HUES64 (cell line): ENCODE measurements at regions not wholly inside any gene's neighbourhood (a gene's known extent, or its start where the extent isn't known, plus 50 kb on each side); places are given as distances from the start of the nearest gene placed in this dataset.

ENCODE experiments used
- H3K27ac ChIP-seq: 2 replicates; pipeline ENCODE4 v1.7.0; 2013; ENCODE audit warnings: low read depth, low read length, inconsistent platforms
- H3K27me3 ChIP-seq: 2 replicates; pipeline ENCODE4 v1.6.1; 2013; ENCODE audit warnings: mild to moderate bottlenecking, low read length; ENCODE audit not compliant: insufficient read depth
- H3K36me3 ChIP-seq: 2 replicates; pipeline ENCODE4 v1.6.1; 2013; ENCODE audit warnings: mild to moderate bottlenecking, low read length; ENCODE audit not compliant: insufficient read depth
- H3K4me1 ChIP-seq: 2 replicates; pipeline ENCODE4 v1.6.1; 2013; ENCODE audit warnings: mild to moderate bottlenecking, low read length, moderate library complexity; ENCODE audit not compliant: insufficient read depth
- H3K4me3 ChIP-seq: 2 replicates; pipeline ENCODE4 v1.5.1; 2013; ENCODE audit warnings: mild to moderate bottlenecking, low read length, moderate library complexity
- H3K9ac ChIP-seq: 2 replicates; pipeline ENCODE4 v1.6.1; 2013; ENCODE audit warnings: mild to moderate bottlenecking, low read depth, low read length
- H3K9me3 ChIP-seq: 2 replicates; pipeline ENCODE4 v1.6.1; 2013; ENCODE audit warnings: low read depth, low read length; ENCODE audit not compliant: insufficient read depth
- WGBS: fragments of 150-250, 120-280 bp; methylation state at CpG from one replicate; pipeline ENCODE4 v1.1.7; 2013; ENCODE audit warnings: missing lambda C conversion rate; 5-methylcytosine and 5-hydroxymethylcytosine counted together

DNA sequence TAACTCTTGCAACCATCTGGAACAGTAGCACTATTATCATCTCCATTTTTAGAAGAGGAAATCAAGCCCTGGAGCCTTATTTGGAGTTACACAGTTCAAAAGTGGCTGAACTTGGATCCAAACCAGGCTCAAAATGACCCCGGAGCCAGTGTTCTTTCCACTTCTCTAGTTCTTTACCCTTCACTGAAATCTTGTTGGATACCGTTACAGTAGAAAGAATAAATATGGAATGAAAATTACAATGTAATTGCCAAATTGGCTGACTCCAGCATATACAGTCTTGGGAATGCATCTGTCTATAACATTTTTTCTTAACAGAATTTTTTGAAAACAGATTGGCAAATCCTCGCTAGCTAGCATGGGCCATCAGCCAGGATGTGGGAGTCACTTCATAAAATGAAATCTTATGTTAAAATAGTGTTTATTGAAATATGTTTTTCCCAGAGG is 261.4 kb downstream of the CTH start:
- no peak overlapping the region for H3K27ac ChIP-seq
- peaks cover 16% of the 10 kb centered on the region for H3K4me1 ChIP-seq
- H3K27me3 ChIP-seq = no peaks in the 10 kb centered on the region
- H3K36me3 ChIP-seq = no peaks in the 10 kb centered on the region
- H3K9ac ChIP-seq = no peak overlapping the region
- H3K9me3 ChIP-seq = no peaks in the 10 kb centered on the region
- H3K4me3 ChIP-seq = no peak overlapping the region
- WGBS = 90% methylated on average over 2 of the region's 3 CpGs

- H3K9ac ChIP-seq = no peak overlapping the region
- no peak overlapping the region for H3K27ac ChIP-seq
- no peaks in the 10 kb centered on the region for H3K36me3 ChIP-seq
- WGBS = 78% methylated on average over 3 of the region's 3 CpGs
- H3K9me3 ChIP-seq = no peaks in the 10 kb centered on the region
- peaks cover 16% of the 10 kb centered on the region for H3K4me1 ChIP-seq
- H3K4me3 ChIP-seq = no peak overlapping the region
- no peaks in the 10 kb centered on the region for H3K27me3 ChIP-seq
Measured at GRCh38 chr1:70674941-70675685, 264.0 kb downstream of the CTH start.

GRCh38 chr1:70675737-70676156 is 264.7 kb downstream of the CTH start:
- Histone ChIP-seq H3K9me3 (no peaks in the 10 kb centered on the region), H3K27me3 (no peaks in the 10 kb centered on the region), H3K27ac (no peak overlapping the region), H3K4me1 (peaks cover 16% of the 10 kb centered on the region), H3K9ac (no peak overlapping the region), H3K4me3 (no peak overlapping the region), H3K36me3 (no peaks in the 10 kb centered on the region)
- WGBS = 40% methylated on average over 5 of the region's 5 CpGs

- WGBS = 83% methylated on average over 13 of the region's 13 CpGs
- H3K9me3 ChIP-seq = no peaks in the 10 kb centered on the region
- H3K9ac ChIP-seq = no peak overlapping the region
- peaks cover 5% of the 10 kb centered on the region; the same call in 1 of the 2 replicates for H3K4me1 ChIP-seq
- no peaks in the 10 kb centered on the region for H3K27me3 ChIP-seq
- H3K36me3 ChIP-seq = no peaks in the 10 kb centered on the region
- no peak overlapping the region for H3K4me3 ChIP-seq
- H3K27ac ChIP-seq = no peak overlapping the region
Measured at GRCh38 chr1:70685300-70686286, 274.5 kb downstream of the CTH start.

- no peak overlapping the region for H3K4me3 ChIP-seq
- H3K36me3 ChIP-seq = no peaks in the 10 kb centered on the region
- peaks cover 5% of the 10 kb centered on the region; the same call in 1 of the 2 replicates for H3K4me1 ChIP-seq
- no peaks in the 10 kb centered on the region for H3K9me3 ChIP-seq
- no CpG with 5 or more reads among the region's 1 CpG for WGBS
- H3K9ac ChIP-seq = no peak overlapping the region
- no peaks in the 10 kb centered on the region for H3K27me3 ChIP-seq
- H3K27ac ChIP-seq = no peak overlapping the region
Measured at GRCh38 chr1:70688580-70688979, 277.5 kb downstream of the CTH start.

DNA sequence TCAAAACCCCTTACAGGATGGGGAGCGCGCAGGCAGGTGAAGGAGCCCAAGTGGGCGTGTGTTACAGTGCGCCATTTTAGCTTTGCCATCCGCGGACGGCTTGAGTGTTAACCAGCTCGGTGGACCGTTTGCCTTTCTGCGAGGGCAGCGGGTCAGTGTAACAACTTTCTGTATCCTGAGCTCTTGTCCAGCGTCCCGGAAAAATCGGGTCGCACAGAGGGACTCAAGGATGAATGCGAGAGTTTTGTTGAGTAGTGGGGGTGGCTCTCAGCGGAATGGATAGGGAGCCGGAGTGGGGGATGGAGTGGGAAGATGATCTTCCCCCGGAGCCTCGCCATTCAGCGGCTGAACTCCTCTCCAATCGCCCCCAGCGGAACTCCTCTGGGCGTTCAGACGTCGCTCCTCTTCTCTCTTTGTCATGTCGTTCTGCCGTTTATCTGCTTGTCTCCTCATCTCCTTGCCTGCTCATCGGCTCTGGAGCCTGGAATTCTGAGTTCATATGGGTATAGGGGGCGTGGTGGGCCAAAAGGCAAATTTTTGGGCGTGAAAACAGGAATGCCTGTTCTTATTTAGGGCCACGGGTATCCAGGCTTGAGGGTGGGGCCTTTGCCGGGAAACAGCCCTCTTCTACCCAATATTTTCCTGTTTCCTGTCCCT is 295.4 kb downstream of the CTH start:
- no peaks in the 10 kb centered on the region for H3K36me3 ChIP-seq
- 72% methylated on average over 33 of the region's 33 CpGs for WGBS
- no peaks in the 10 kb centered on the region for H3K27me3 ChIP-seq
- H3K27ac ChIP-seq = no peak overlapping the region
- H3K9ac ChIP-seq = peak overlapping the region; percentile 48
- peak overlapping the region; percentile 59 for H3K4me3 ChIP-seq
- no peaks in the 10 kb centered on the region for H3K9me3 ChIP-seq
- no peaks in the 10 kb centered on the region for H3K4me1 ChIP-seq

DNA sequence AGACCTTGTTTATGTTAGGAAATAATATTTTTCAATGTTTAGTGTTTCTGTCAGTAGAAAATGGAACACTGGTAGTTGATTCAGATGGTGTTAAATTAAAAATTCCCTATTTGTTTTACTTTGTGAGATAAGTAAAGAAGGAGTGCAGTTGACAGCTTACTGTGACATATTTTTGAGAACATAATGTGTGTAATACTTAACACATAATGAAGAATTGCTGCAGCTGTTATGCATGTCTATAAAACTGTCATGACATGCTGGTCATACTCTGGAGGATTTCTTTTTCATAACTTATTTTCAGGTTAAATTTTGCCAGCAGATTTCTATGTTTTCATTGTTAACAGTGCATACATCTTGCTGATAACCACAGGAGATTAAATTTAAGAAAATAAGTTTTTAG is 296.1 kb downstream of the CTH start:
- H3K27me3 ChIP-seq = no peaks in the 10 kb centered on the region
- no peak overlapping the region for H3K27ac ChIP-seq
- H3K4me1 ChIP-seq = no peaks in the 10 kb centered on the region
- peak overlapping the region; percentile 59 for H3K4me3 ChIP-seq
- H3K9ac ChIP-seq = no peak overlapping the region
- no peaks in the 10 kb centered on the region for H3K9me3 ChIP-seq
- H3K36me3 ChIP-seq = no peaks in the 10 kb centered on the region

DNA sequence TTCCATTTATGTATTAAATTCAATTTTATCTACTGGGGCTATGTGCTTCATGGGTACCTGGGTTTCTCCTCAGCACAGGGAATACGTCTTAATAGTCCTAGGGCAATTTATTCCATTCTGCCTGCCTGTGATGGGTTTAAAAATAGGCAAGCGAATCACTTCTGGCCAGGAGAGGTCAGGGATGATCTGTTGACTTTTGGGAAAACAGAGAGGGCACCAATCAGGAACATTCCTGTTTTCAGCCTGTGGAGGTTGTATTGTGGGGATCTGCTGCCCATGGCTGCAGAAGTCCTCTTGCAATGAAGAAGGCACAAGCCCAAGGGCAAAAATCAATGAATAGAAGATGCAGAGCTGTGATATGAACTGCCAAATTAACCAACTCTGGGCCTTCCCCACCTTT is 303.1 kb downstream of the CTH start:
- Histone ChIP-seq H3K27me3 (no peaks in the 10 kb centered on the region), H3K4me3 (no peak overlapping the region), H3K9ac (no peak overlapping the region), H3K4me1 (no peaks in the 10 kb centered on the region), H3K36me3 (no peaks in the 10 kb centered on the region), H3K9me3 (no peaks in the 10 kb centered on the region), H3K27ac (no peak overlapping the region)
- WGBS = 78% methylated on average over 2 of the region's 2 CpGs

DNA sequence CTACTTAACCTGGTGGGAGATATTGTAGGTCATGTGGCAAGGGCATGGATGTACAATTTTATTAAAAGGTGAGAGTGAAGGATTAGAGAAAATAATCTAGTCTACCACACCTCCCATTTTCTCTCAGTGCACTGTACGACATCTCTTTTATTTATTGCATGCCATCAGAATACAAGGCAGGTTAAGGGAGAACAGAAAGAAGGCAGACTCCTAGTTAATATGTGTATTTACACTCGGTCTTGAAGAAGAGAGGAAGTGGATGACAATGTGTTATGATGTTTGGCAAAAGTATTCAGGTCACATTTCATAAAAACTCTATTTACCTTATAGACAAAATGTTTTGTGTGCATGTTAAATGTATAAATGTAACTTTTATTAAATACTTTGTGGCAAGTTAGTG is 306.1 kb downstream of the CTH start:
- Histone ChIP-seq H3K36me3 (no peaks in the 10 kb centered on the region), H3K27me3 (no peaks in the 10 kb centered on the region), H3K4me1 (no peaks in the 10 kb centered on the region), H3K9me3 (no peaks in the 10 kb centered on the region), H3K4me3 (no peak overlapping the region), H3K27ac (no peak overlapping the region), H3K9ac (no peak overlapping the region)
- WGBS = 100% methylated on average over 1 of the region's 2 CpGs

- H3K9ac ChIP-seq = no peak overlapping the region
- WGBS = 92% methylated on average over 1 of the region's 1 CpG
Measured at GRCh38 chr1:70717656-70718055, 306.6 kb downstream of the CTH start.

More at GRCh38 chr1:70717656-70718055, 306.6 kb downstream of the CTH start:
- Histone ChIP-seq H3K27ac (no peak overlapping the region), H3K9me3 (no peaks in the 10 kb centered on the region), H3K4me1 (no peaks in the 10 kb centered on the region), H3K27me3 (no peaks in the 10 kb centered on the region), H3K4me3 (no peak overlapping the region), H3K36me3 (no peaks in the 10 kb centered on the region)
